ENCODE measurements at regions not wholly inside any gene's neighbourhood (a gene's known extent, or its start where the extent isn't known, plus 50 kb on each side); places are given as distances from the start of the nearest gene placed in this dataset.
"Not testable (repeated sequence)": the region's sequence is repeated elsewhere in the genome, so short reads cannot be mapped to it uniquely, and the experiment has no call there.

GRCh38 chr4:151524610-151525009 is 115.6 kb downstream of the FHIP1A start:
- no peak overlapping the region for H3K4me3 ChIP-seq (ENCODE audit: low read depth in 1 of 2, low read length in 2 of 2)
- H3K9ac ChIP-seq (ENCODE audit: low read depth, low read length) = peak overlapping the region; percentile 26
- H4K20me1 ChIP-seq (ENCODE audit: insufficient read depth, low read length) = no peaks in the 10 kb centered on the region
- peak; percentile 84 for DNase-seq
- no peaks in the 10 kb centered on the region for H3K27me3 ChIP-seq (ENCODE audit: insufficient read depth, low read length, poor library complexity)
- H3K79me2 ChIP-seq (ENCODE audit: insufficient read depth, low read length) = no peaks in the 10 kb centered on the region
- H3K4me1 ChIP-seq (ENCODE audit: insufficient read depth, low read length) = peaks cover 30% of the 10 kb centered on the region
- TF ChIP-seq EZH2 (IDR thresholded peaks at IDR 0.05; ENCODE audit: borderline replicate concordance, low read depth, low read length, severe bottlenecking) = no peak
- H2AFZ ChIP-seq (ENCODE audit: low read depth, low read length) = peak overlapping the region; percentile 80
- ATAC-seq (ENCODE audit: insufficient read depth, low read depth) = peak; percentile 95
- no peaks in the 10 kb centered on the region for H3K9me3 ChIP-seq (ENCODE audit: insufficient read depth, low read length, severe bottlenecking)
- H3K36me3 ChIP-seq (ENCODE audit: insufficient read depth, low read length) = no peaks in the 10 kb centered on the region
- peak overlapping the region; percentile 97 for H3K27ac ChIP-seq (ENCODE audit: low read length)
- peak overlapping the region; percentile 49 for H3K4me2 ChIP-seq (ENCODE audit: insufficient read depth, low read length)

DNA sequence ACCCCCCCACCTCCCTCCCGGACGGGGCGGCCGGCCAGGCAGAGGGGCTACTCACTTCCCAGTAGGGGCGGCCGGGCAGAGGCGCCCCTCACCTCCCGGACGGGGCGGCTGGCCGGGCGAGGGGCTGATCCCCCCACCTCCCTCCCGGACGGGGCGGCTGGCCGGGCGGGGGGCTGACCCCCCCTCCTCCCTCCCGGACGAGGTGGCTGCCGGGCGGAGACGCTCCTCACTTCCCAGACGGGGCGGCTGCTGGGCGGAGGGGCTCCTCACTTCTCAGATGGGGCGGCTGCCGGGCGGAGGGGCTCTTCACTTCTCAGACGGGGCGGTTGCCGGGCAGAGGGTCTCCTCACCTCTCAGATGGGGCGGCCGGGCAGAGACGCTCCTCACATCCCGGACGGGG is 117.5 kb downstream of the FHIP1A start:
- H4K20me1 ChIP-seq (ENCODE audit: insufficient read depth, low read length); H3K4me2 ChIP-seq (ENCODE audit: insufficient read depth, low read length); H3K79me2 ChIP-seq (ENCODE audit: insufficient read depth, low read length); H3K4me3 ChIP-seq (ENCODE audit: low read depth in 1 of 2, low read length in 2 of 2); H3K27ac ChIP-seq (ENCODE audit: low read length); H3K27me3 ChIP-seq (ENCODE audit: insufficient read depth, low read length, poor library complexity); H3K9ac ChIP-seq (ENCODE audit: low read depth, low read length); H3K9me3 ChIP-seq (ENCODE audit: insufficient read depth, low read length, severe bottlenecking); H3K36me3 ChIP-seq (ENCODE audit: insufficient read depth, low read length); DNase-seq; H2AFZ ChIP-seq (ENCODE audit: low read depth, low read length); ATAC-seq (ENCODE audit: insufficient read depth, low read depth): not testable (repeated sequence)
- peaks cover 30% of the 10 kb centered on the region for H3K4me1 ChIP-seq (ENCODE audit: insufficient read depth, low read length)

GRCh38 chr4:151527699-151528098 is 118.7 kb downstream of the FHIP1A start:
- DNase-seq = no peak

DNA sequence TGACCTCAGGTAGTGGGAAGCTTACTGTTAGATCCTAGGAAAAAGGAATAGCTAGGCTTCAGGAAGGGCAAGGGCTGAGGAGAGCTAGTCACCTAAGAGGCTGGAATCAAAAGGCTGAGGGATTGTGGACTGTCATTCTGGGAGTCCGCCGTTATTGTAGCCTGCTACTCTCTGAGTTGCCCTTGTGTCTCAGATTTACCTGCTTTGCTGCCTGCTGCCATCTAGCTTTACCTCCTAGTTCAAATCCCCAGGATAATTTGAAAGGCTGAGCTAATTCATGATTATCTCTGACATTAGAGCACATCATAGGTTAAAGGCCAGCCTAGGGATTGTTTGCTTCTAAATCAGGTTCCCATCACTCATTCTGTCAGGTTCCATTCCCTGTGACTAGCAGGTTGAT is 120.2 kb downstream of the FHIP1A start:
- Histone ChIP-seq H3K27ac (ENCODE audit: low read length) (no peak overlapping the region), H3K4me1 (ENCODE audit: insufficient read depth, low read length) (peaks cover 15% of the 10 kb centered on the region), H3K79me2 (ENCODE audit: insufficient read depth, low read length) (no peaks in the 10 kb centered on the region), H3K27me3 (ENCODE audit: insufficient read depth, low read length, poor library complexity) (no peaks in the 10 kb centered on the region), H3K4me3 (ENCODE audit: low read depth in 1 of 2, low read length in 2 of 2) (no peak overlapping the region), H4K20me1 (ENCODE audit: insufficient read depth, low read length) (no peaks in the 10 kb centered on the region), H2AFZ (ENCODE audit: low read depth, low read length) (no peak overlapping the region), H3K9me3 (ENCODE audit: insufficient read depth, low read length, severe bottlenecking) (no peaks in the 10 kb centered on the region), H3K36me3 (ENCODE audit: insufficient read depth, low read length) (no peaks in the 10 kb centered on the region), H3K9ac (ENCODE audit: low read depth, low read length) (no peak overlapping the region), H3K4me2 (ENCODE audit: insufficient read depth, low read length) (no peak overlapping the region)
- ATAC-seq (ENCODE audit: insufficient read depth, low read depth) = no peak
- DNase-seq = no peak
- TF ChIP-seq, protein P1, sequence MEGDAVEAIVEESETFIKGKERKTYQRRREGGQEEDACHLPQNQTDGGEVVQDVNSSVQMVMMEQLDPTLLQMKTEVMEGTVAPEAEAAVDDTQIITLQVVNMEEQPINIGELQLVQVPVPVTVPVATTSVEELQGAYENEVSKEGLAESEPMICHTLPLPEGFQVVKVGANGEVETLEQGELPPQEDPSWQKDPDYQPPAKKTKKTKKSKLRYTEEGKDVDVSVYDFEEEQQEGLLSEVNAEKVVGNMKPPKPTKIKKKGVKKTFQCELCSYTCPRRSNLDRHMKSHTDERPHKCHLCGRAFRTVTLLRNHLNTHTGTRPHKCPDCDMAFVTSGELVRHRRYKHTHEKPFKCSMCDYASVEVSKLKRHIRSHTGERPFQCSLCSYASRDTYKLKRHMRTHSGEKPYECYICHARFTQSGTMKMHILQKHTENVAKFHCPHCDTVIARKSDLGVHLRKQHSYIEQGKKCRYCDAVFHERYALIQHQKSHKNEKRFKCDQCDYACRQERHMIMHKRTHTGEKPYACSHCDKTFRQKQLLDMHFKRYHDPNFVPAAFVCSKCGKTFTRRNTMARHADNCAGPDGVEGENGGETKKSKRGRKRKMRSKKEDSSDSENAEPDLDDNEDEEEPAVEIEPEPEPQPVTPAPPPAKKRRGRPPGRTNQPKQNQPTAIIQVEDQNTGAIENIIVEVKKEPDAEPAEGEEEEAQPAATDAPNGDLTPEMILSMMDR (IDR thresholded peaks at IDR 0.05; ENCODE audit: borderline replicate concordance, extremely low read depth, low read length, poor library complexity, severe bottlenecking) = no peak
- TF ChIP-seq EZH2 (IDR thresholded peaks at IDR 0.05; ENCODE audit: borderline replicate concordance, low read depth, low read length, severe bottlenecking) = no peak

More at GRCh38 chr4:151527699-151528098, 118.7 kb downstream of the FHIP1A start:
- no peaks in the 10 kb centered on the region for H3K9me3 ChIP-seq (ENCODE audit: insufficient read depth, low read length, severe bottlenecking)
- H3K4me1 ChIP-seq (ENCODE audit: insufficient read depth, low read length) = peaks cover 30% of the 10 kb centered on the region
- no peaks in the 10 kb centered on the region for H3K36me3 ChIP-seq (ENCODE audit: insufficient read depth, low read length)
- ATAC-seq (ENCODE audit: insufficient read depth, low read depth) = no peak
- no peak overlapping the region for H3K4me3 ChIP-seq (ENCODE audit: low read depth in 1 of 2, low read length in 2 of 2)
- no peak overlapping the region for H3K4me2 ChIP-seq (ENCODE audit: insufficient read depth, low read length)
- H3K27ac ChIP-seq (ENCODE audit: low read length) = no peak overlapping the region
- no peaks in the 10 kb centered on the region for H4K20me1 ChIP-seq (ENCODE audit: insufficient read depth, low read length)
- H3K79me2 ChIP-seq (ENCODE audit: insufficient read depth, low read length) = no peaks in the 10 kb centered on the region
- TF ChIP-seq EZH2 (IDR thresholded peaks at IDR 0.05; ENCODE audit: borderline replicate concordance, low read depth, low read length, severe bottlenecking) = no peak
- TF ChIP-seq, protein P1 (IDR thresholded peaks at IDR 0.05; ENCODE audit: borderline replicate concordance, extremely low read depth, low read length, poor library complexity, severe bottlenecking) = no peak
- H2AFZ ChIP-seq (ENCODE audit: low read depth, low read length) = no peak overlapping the region
- H3K27me3 ChIP-seq (ENCODE audit: insufficient read depth, low read length, poor library complexity) = no peaks in the 10 kb centered on the region
- no peak overlapping the region for H3K9ac ChIP-seq (ENCODE audit: low read depth, low read length)
